ENCODE measurements at regions not wholly inside any gene's neighbourhood (a gene's known extent, or its start where the extent isn't known, plus 50 kb on each side); places are given as distances from the start of the nearest gene placed in this dataset.

- TF ChIP-seq, protein P1, sequence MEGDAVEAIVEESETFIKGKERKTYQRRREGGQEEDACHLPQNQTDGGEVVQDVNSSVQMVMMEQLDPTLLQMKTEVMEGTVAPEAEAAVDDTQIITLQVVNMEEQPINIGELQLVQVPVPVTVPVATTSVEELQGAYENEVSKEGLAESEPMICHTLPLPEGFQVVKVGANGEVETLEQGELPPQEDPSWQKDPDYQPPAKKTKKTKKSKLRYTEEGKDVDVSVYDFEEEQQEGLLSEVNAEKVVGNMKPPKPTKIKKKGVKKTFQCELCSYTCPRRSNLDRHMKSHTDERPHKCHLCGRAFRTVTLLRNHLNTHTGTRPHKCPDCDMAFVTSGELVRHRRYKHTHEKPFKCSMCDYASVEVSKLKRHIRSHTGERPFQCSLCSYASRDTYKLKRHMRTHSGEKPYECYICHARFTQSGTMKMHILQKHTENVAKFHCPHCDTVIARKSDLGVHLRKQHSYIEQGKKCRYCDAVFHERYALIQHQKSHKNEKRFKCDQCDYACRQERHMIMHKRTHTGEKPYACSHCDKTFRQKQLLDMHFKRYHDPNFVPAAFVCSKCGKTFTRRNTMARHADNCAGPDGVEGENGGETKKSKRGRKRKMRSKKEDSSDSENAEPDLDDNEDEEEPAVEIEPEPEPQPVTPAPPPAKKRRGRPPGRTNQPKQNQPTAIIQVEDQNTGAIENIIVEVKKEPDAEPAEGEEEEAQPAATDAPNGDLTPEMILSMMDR (IDR thresholded peaks at IDR 0.05), result no peak
- TF ChIP-seq POLR2A (IDR thresholded peaks at IDR 0.05), result no peak
- no peak overlapping the region for H3K27ac ChIP-seq
- 40 to 47% (median 45%) methylated on average over 3 of the region's 3 CpGs for WGBS, 4 donors
- intact Hi-C loops (cut with DNase I), result no loop called here
- peaks cover 0 to 16% (median 2%) of the 10 kb centered on the region in 12 donors for H3K9me3 ChIP-seq
- no peaks in the 10 kb centered on the region for H3K36me3 ChIP-seq
- no peak overlapping the region for H3K4me3 ChIP-seq
- ATAC-seq, result no peak
- DNase-seq, result no peak
- H3K27me3 ChIP-seq, result no peaks in the 10 kb centered on the region
- no peaks in the 10 kb centered on the region for H3K4me1 ChIP-seq
Measured at GRCh38 chr6:91366781-91367180, 779.9 kb upstream of the MAP3K7 start.

DNA sequence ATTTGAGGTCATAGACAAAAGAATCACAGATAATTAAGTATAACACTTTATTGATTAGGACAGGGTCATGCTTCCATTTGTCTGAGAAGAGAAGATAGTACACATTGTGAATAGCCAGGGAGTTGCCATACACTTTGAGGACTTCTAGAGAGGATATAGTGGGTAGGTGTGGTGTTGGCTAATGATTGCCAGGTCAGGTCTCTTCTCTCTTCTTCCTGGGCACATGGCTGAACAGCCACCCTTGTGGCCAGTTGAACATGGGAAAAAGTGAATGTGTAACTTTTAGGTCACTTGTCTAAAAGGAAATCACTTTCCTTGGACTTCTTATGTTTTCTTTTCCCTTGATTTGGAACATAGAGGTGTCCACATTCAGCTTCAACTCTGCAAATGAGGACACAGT, 772.1 kb upstream of the MAP3K7 start:
- no peaks in the 10 kb centered on the region for H3K27me3 ChIP-seq
- no peaks in the 10 kb centered on the region for H3K36me3 ChIP-seq
- ATAC-seq (no peak), DNase-seq (no peak)
- H3K9me3 ChIP-seq, result no peaks in the 10 kb centered on the region
- no peaks in the 10 kb centered on the region for H3K4me1 ChIP-seq
- no peak overlapping the region for H3K4me3 ChIP-seq
- no peak overlapping the region for H3K27ac ChIP-seq
- no peak for TF ChIP-seq POLR2A (IDR thresholded peaks at IDR 0.05)
- TF ChIP-seq, protein P1 (IDR thresholded peaks at IDR 0.05), result no peak
- intact Hi-C loops (cut with DNase I), result no loop called here

- no peaks in the 10 kb centered on the region for H3K4me1 ChIP-seq
- ATAC-seq, result no peak
- H3K27ac ChIP-seq, result no peak overlapping the region
- intact Hi-C loops (cut with DNase I), result no loop called here
- H3K27me3 ChIP-seq, result no peaks in the 10 kb centered on the region
- WGBS, 4 donors, result 59 to 68% (median 66%) methylated on average over 4 of the region's 4 CpGs
- H3K4me3 ChIP-seq, result no peak overlapping the region
- H3K36me3 ChIP-seq, result no peaks in the 10 kb centered on the region
- TF ChIP-seq POLR2A (IDR thresholded peaks at IDR 0.05), result no peak
- TF ChIP-seq, protein P1 (IDR thresholded peaks at IDR 0.05), result no peak
- no peaks in the 10 kb centered on the region for H3K9me3 ChIP-seq
- no peak for DNase-seq
Measured at GRCh38 chr6:91352878-91353277, 766.0 kb upstream of the MAP3K7 start.

GRCh38 chr6:91352321-91352720, 765.4 kb upstream of the MAP3K7 start:
- intact Hi-C loops (cut with DNase I), result no loop called here
- H3K36me3 ChIP-seq, result no peaks in the 10 kb centered on the region
- H3K9me3 ChIP-seq, result no peaks in the 10 kb centered on the region
- no peak for DNase-seq
- H3K4me3 ChIP-seq, result no peak overlapping the region
- 89 to 92% (median 90%) methylated on average over 3 of the region's 3 CpGs for WGBS, 4 donors
- no peak for ATAC-seq
- H3K27me3 ChIP-seq, result no peaks in the 10 kb centered on the region
- H3K27ac ChIP-seq, result no peak overlapping the region
- no peaks in the 10 kb centered on the region for H3K4me1 ChIP-seq
- TF ChIP-seq, protein P1 (IDR thresholded peaks at IDR 0.05), result no peak
- no peak for TF ChIP-seq POLR2A (IDR thresholded peaks at IDR 0.05)
